HEK293T (cell line): ENCODE measurements at regions not wholly inside any gene's neighbourhood (a gene's known extent, or its start where the extent isn't known, plus 50 kb on each side); places are given as distances from the start of the nearest gene placed in this dataset.

ENCODE experiments used
- FOXA1 ChIP-seq: fragments of 450-650 bp; IDR thresholded peaks from 2 replicates; pipeline ENCODE4 v1.6.1; 2016; ENCODE audit warnings: mild to moderate bottlenecking
- FOXM1 ChIP-seq: fragments of 450-650 bp; IDR thresholded peaks from 2 replicates; pipeline ENCODE4 v1.6.1; 2017; ENCODE audit warnings: mild to moderate bottlenecking, borderline replicate concordance
- SP1 ChIP-seq: fragments of 450-650 bp; IDR thresholded peaks from 2 replicates; pipeline ENCODE4 v1.6.1; 2017

DNA sequence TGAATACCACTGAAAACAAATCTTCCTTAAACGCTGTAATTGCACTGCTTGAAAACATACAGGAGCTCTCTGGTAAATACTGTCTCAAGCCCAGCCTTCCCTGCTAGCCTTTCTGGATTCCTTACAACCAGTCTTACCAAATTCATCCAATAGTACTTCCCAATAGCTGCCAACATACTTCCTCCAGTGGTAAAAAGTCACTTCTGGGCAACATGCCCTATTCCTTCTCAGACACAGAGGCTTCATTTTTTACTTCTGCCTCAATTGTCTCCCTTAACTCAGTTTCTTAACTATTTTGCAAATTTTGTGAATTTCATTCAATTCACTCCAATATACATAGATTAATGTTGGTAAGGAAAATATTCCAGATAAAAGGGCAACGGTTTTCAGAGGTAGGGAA is 166.3 kb downstream of the TBX15 start:
- no peak for TF ChIP-seq FOXM1
- TF ChIP-seq FOXA1, result no peak
- TF ChIP-seq SP1, result no peak
